SJSA1 (cell line): ENCODE measurements at regions not wholly inside any gene's neighbourhood (a gene's known extent, or its start where the extent isn't known, plus 50 kb on each side); places are given as distances from the start of the nearest gene placed in this dataset.
A peak's percentile ranks its signal among the peaks of the same experiment; 100 is the strongest.

Experiments
- DNase-seq, 2 experiments: peaks; one replicate each; pipeline ENCODE4 v3.0.0-alpha.2; 2015 to 2020; ENCODE audit warnings: low spot score in 2 of 2, low read depth in 1 of 2
- H3K27ac ChIP-seq: fragments of 250-450 bp; sonication (Bioruptor Pico); 2 replicates; pipeline ENCODE4 v1.5.1; 2020; ENCODE audit warnings: mild to moderate bottlenecking, moderate library complexity
- H3K27me3 ChIP-seq: fragments of 250-450 bp; sonication (Bioruptor Pico); replicated peaks from 2 replicates; pipeline ENCODE4 v1.5.1; 2020; ENCODE audit warnings: mild to moderate bottlenecking, moderate library complexity
- H3K36me3 ChIP-seq: fragments of 250-450 bp; sonication (Bioruptor Pico); 2 replicates; pipeline ENCODE4 v1.5.1; 2020; ENCODE audit warnings: mild to moderate bottlenecking
- H3K4me1 ChIP-seq: fragments of 250-450 bp; sonication (Bioruptor Pico); replicated peaks from 2 replicates; pipeline ENCODE4 v1.6.1; 2021; ENCODE audit warnings: mild to moderate bottlenecking
- H3K4me3 ChIP-seq: fragments of 250-450 bp; sonication (Bioruptor Pico); 2 replicates; pipeline ENCODE4 v1.5.1; 2020; ENCODE audit warnings: mild to moderate bottlenecking
- H3K9me3 ChIP-seq: fragments of 250-450 bp; sonication (Bioruptor Pico); replicated peaks from 2 replicates; pipeline ENCODE4 v1.5.1; 2020; ENCODE audit warnings: mild to moderate bottlenecking

- Histone ChIP-seq H3K27me3 (no peaks in the 10 kb centered on the region), H3K27ac (no peak overlapping the region), H3K4me3 (no peak overlapping the region), H3K36me3 (no peaks in the 10 kb centered on the region), H3K4me1 (peaks cover 24% of the 10 kb centered on the region), H3K9me3 (no peaks in the 10 kb centered on the region)
- DNase-seq, result no peak
Measured at GRCh38 chr20:24097506-24098245, 109.1 kb upstream of the GGTLC1 start.

DNA sequence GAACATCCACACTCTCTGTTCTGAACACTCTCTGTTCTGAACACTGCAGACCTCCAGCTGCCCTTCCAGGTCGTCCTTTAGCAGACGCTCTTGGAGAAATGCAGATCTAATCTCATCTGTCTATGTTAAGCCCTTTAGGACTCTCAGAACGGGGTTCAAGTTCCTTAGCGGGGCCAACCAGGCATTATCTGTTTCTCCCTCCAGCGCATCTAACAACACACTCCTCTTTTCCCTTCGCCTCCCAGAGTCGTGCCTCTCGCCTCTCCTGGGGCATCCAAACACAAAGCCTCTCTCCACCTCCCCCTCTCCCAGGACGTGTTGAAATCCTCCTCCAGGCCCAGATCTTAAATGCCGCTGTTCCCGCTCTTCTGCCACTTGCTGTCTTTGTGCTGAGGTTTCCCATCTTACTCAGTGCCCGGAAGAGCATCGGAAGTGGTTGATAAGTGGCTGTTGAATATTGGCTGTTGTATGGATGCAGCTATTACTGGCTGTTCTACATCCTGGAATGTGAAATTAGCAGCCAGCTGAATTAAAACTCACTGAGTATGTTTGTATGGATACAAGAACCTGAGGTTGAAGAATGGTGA is 108.4 kb upstream of the GGTLC1 start:
- H3K9me3 ChIP-seq, result no peaks in the 10 kb centered on the region
- H3K4me1 ChIP-seq, result peaks cover 17% of the 10 kb centered on the region
- no peaks in the 10 kb centered on the region for H3K36me3 ChIP-seq
- no peaks in the 10 kb centered on the region for H3K27me3 ChIP-seq
- no peak overlapping the region for H3K4me3 ChIP-seq
- no peak for DNase-seq
- H3K27ac ChIP-seq, result no peak overlapping the region

- H3K4me1 ChIP-seq, result peaks cover 13% of the 10 kb centered on the region
- no peaks in the 10 kb centered on the region for H3K9me3 ChIP-seq
- H3K27ac ChIP-seq, result no peak overlapping the region
- DNase-seq, result no peak
- H3K36me3 ChIP-seq, result no peaks in the 10 kb centered on the region
- no peak overlapping the region for H3K4me3 ChIP-seq
- H3K27me3 ChIP-seq, result no peaks in the 10 kb centered on the region
Measured at GRCh38 chr20:24096264-24096663, 107.7 kb upstream of the GGTLC1 start.

DNA sequence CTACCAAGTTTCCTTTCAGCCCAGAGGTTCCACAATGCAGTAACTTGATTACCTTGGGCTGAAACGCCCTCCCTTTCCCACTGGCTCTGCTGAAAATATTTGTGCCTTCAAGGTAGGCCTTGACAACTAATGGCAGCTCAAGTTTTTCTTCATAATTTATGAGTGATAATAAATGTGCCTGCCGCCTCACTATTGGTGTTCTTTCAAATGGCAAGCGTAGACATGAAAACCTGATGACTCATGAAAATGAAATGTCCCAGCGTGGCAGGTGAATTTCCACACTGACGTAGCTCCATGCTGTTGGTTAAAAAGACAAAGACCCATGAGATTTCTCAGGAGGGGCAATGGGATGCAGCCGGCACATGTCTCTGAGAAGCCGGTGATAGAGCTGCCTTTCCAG is 107.2 kb upstream of the GGTLC1 start:
- peaks cover 13% of the 10 kb centered on the region for H3K4me1 ChIP-seq
- DNase-seq, result no peak

DNA sequence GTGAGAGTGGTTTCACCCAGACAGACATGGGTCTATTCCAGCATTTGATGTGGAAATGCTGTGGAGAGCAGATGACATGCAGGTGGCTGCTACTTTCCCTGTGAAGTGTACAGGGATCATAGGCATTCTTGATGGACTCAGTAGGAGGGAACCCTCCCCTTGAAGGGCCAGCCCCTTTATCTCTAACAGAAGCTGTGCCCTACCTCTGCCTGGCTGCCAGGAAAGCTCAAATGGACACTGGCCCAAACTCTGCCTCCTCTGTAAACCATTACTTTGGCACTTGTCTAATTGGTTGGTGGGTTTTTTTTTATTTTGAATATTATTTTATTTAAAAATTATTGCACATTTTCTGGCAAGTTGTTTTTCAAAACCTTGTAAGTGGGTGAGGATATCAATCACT is 106.7 kb upstream of the GGTLC1 start:
- Histone ChIP-seq H3K36me3 (no peaks in the 10 kb centered on the region), H3K27me3 (no peaks in the 10 kb centered on the region), H3K4me1 (peaks cover 13% of the 10 kb centered on the region), H3K9me3 (no peaks in the 10 kb centered on the region), H3K4me3 (no peak overlapping the region), H3K27ac (no peak overlapping the region)
- DNase-seq, result peak in 1 of 2 experiments; percentile 12

More for the DNA sequence above, 107.2 kb upstream of the GGTLC1 start:
- Histone ChIP-seq H3K27ac (no peak overlapping the region), H3K4me3 (no peak overlapping the region), H3K36me3 (no peaks in the 10 kb centered on the region), H3K9me3 (no peaks in the 10 kb centered on the region), H3K27me3 (no peaks in the 10 kb centered on the region)

- 0 out of 2 replicates have a peak, but pooled peaks cover 5% of the 10 kb centered on the region for H3K27me3 ChIP-seq
- no peak overlapping the region for H3K4me3 ChIP-seq
- no peak overlapping the region for H3K27ac ChIP-seq
- H3K36me3 ChIP-seq, result no peaks in the 10 kb centered on the region
- H3K4me1 ChIP-seq, result no peaks in the 10 kb centered on the region
- DNase-seq, result no peak
- no peaks in the 10 kb centered on the region for H3K9me3 ChIP-seq
Measured at GRCh38 chr20:24089576-24089975, 101.0 kb upstream of the GGTLC1 start.

- no peak overlapping the region for H3K27ac ChIP-seq
- no peaks in the 10 kb centered on the region for H3K36me3 ChIP-seq
- 0 out of 2 replicates have a peak, but pooled peaks cover 5% of the 10 kb centered on the region for H3K27me3 ChIP-seq
- H3K4me3 ChIP-seq, result no peak overlapping the region
- H3K9me3 ChIP-seq, result no peaks in the 10 kb centered on the region
- H3K4me1 ChIP-seq, result no peaks in the 10 kb centered on the region
- no peak for DNase-seq
Measured at GRCh38 chr20:24086121-24086520, 97.5 kb upstream of the GGTLC1 start.

DNA sequence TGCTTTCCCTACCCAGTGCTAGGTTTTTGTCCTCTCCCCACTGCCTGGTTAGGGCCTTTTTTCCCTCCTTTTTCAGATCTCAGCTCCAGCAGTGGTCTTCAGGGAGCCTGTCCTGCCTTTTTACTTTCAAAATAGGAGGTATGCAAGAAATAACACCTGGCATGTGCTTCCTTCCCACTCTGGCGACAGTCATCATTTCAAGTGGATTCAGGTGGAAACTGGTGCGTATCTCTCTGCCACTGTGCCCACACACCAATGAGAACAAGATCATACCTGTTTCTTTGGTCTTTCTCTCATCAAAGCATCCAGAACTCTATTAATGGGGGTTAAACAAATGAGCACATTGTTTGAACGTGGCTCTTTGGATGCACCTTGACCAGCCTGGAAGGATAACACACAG is 95.7 kb upstream of the GGTLC1 start:
- H3K27ac ChIP-seq, result no peak overlapping the region
- no peaks in the 10 kb centered on the region for H3K4me1 ChIP-seq
- no peak overlapping the region for H3K4me3 ChIP-seq
- H3K27me3 ChIP-seq, result 0 out of 2 replicates have a peak, but pooled peaks cover 5% of the 10 kb centered on the region
- H3K36me3 ChIP-seq, result no peaks in the 10 kb centered on the region
- no peaks in the 10 kb centered on the region for H3K9me3 ChIP-seq
- no peak for DNase-seq

GRCh38 chr20:24081077-24081476 is 92.5 kb upstream of the GGTLC1 start:
- DNase-seq, result no peak
- no peak overlapping the region for H3K27ac ChIP-seq

DNA sequence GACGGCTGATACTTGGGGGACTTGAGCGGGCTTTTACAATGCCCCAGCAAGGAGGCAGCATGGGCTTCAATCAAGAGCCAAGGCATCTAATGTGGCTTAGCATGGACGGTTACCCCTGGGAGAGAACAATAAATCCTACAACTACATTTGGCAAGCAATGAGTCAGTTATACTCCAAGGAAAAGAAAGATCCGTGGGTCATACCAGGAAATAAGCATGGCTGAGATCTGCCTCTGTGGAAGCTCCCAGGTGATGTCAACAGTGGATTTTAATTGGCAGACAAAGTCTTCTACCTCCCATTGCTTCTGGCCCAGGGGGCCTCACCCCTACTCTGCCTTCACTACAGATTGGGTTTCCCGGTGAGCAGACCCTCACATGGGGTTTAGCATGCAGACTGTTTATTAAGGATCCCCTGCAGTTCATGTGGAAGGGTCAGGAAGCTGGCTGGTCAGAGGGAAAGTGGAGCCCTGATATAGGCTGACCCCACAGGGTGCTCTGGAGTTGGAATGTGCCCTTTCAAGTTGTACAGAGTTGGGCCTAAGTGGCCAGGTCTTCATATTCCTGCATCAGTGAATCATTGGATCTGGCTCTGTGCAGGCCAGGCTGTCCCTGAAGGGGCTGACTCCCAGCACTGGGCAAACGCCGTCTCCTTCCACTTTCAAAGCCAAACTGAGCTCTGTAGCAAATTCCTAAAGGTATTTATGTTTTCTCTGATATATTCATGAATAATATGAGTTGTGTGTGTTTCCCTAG is 91.3 kb upstream of the GGTLC1 start:
- DNase-seq, result no peak
- Histone ChIP-seq H3K27me3 (no peaks in the 10 kb centered on the region), H3K4me1 (no peaks in the 10 kb centered on the region), H3K27ac (no peak overlapping the region), H3K4me3 (no peak overlapping the region), H3K36me3 (no peaks in the 10 kb centered on the region), H3K9me3 (no peaks in the 10 kb centered on the region)

More at GRCh38 chr20:24081077-24081476, 92.5 kb upstream of the GGTLC1 start:
- Histone ChIP-seq H3K27me3 (no peaks in the 10 kb centered on the region), H3K4me1 (no peaks in the 10 kb centered on the region), H3K36me3 (no peaks in the 10 kb centered on the region), H3K4me3 (no peak overlapping the region), H3K9me3 (no peaks in the 10 kb centered on the region)

- Histone ChIP-seq H3K27ac (no peak overlapping the region), H3K9me3 (no peaks in the 10 kb centered on the region), H3K4me3 (no peak overlapping the region), H3K4me1 (no peaks in the 10 kb centered on the region), H3K27me3 (no peaks in the 10 kb centered on the region), H3K36me3 (no peaks in the 10 kb centered on the region)
- no peak for DNase-seq
Measured at GRCh38 chr20:24077145-24077544, 88.6 kb upstream of the GGTLC1 start.

DNA sequence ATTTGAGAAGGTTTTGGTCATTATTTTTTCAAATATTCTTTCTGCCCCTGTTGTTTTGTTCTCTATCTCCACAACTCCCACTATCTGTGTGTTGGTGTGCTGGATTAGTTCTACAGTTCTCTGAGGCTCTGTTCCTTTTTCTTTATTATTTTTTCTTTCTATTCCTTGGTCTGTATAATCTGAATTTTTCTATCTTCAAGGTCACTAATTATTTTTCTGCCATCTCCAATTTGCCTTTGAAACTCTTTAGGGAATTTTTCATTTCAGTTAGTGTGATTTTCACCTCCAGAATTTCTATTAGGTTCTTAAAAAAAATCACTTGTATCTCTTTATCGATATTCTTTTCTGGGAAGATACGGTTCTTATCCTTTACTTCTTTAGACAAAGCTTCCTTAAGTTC is 82.1 kb upstream of the GGTLC1 start:
- Histone ChIP-seq H3K4me3 (no peak overlapping the region), H3K27me3 (peaks cover 5% of the 10 kb centered on the region), H3K9me3 (no peaks in the 10 kb centered on the region), H3K4me1 (no peaks in the 10 kb centered on the region), H3K36me3 (no peaks in the 10 kb centered on the region), H3K27ac (no peak overlapping the region)
- DNase-seq, result no peak

DNA sequence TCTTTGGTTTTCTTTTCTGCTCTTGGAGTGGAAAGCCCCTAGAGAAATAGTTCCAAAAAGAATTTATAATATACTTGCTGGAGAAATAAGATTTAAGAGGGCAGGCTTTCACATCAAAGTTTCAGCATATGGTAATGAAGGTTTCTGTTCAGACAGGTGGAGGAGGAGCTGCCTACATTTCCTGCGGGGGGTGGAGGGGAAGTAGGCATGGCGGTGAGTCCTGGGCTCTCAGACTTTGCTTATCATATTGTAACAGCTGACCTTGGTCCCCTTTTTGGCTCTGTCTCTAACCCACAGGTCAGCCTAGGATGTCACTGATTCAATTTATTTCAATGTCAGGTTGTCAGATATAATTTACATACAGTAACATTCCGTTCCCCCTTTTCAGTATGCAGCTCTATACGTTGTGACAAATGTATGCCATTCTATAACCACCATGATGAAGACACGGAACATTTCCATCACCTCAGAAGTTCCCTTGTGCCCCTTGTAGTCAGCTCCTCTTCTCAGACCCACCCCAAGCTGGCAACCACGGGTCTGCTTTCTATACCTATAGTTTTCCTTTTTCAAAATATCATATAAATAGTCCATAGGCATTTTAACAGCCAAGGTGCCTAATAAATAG is 77.6 kb upstream of the GGTLC1 start:
- no peak overlapping the region for H3K4me3 ChIP-seq
- no peak for DNase-seq
- H3K27ac ChIP-seq, result no peak overlapping the region
- no peaks in the 10 kb centered on the region for H3K36me3 ChIP-seq
- H3K4me1 ChIP-seq, result no peaks in the 10 kb centered on the region
- H3K27me3 ChIP-seq, result peaks cover under 1% of the 10 kb centered on the region
- H3K9me3 ChIP-seq, result no peaks in the 10 kb centered on the region

- Histone ChIP-seq H3K4me3 (no peak overlapping the region), H3K36me3 (no peaks in the 10 kb centered on the region), H3K27me3 (no peaks in the 10 kb centered on the region; the same call in 1 of the 2 replicates), H3K4me1 (no peaks in the 10 kb centered on the region), H3K9me3 (no peaks in the 10 kb centered on the region), H3K27ac (no peak overlapping the region)
- no peak for DNase-seq
Measured at GRCh38 chr20:24064915-24065314, 76.3 kb upstream of the GGTLC1 start.
